HCEC 1CT (cell line): ENCODE measurements at regions not wholly inside any gene's neighbourhood (a gene's known extent, or its start where the extent isn't known, plus 50 kb on each side); places are given as distances from the start of the nearest gene placed in this dataset.
A peak's percentile ranks its signal among the peaks of the same experiment; 100 is the strongest.
"Not testable (repeated sequence)": the region's sequence is repeated elsewhere in the genome, so short reads cannot be mapped to it uniquely, and the experiment has no call there.

ENCODE experiments used
- DNase-seq: peaks from one replicate; pipeline ENCODE4 v3.0.0-alpha.2; 2017

DNA sequence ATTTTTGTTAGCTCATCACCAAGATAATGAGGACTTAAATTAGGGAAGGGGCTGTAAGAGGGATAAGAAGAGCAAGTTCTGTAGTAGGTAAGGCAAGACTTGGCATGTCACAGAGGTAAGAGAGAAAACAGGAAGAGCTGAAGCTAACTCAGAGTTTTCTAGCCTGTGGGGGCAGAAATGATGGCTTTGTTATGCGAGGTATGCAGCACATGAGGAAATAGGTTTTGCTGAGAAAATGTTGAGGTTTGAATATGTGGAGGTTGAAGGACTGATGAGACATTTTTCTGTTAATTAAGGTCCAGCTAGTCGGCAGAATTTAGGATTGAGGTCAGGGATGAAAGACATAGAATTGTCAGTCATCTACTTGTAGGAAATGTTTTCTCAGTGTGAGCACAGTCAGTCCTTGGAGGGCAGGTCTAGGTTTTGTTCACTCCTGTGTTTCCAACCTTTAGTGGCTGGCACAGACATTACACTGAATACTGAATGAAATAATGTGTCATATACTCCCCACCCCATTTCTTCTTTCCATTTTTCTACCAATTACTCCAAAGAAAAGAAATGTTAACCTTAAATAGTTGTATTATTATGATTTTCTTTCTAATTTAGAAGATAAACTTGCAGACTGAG lies 154.0 kb upstream of the AADAT start:
- no peak for DNase-seq

DNA sequence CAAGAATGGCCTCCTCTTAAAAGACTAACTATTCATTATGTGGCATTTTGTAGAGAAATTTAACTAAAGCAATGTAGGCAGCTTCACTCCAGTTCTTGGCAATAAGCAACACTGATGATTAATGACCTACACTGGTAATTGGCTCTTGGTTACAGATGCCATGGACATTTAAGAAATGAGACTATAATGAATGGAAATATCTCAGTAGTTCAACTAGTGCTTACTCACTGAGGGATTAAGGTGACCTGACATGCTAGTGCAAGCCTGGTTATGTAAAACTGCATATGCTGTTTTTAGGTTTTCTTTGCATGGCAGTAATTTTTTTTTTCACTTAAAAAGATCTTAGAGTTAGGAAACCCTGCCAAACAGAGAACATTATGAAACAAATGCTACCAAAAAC lies 152.7 kb upstream of the AADAT start:
- DNase-seq: peak; percentile 2

DNA sequence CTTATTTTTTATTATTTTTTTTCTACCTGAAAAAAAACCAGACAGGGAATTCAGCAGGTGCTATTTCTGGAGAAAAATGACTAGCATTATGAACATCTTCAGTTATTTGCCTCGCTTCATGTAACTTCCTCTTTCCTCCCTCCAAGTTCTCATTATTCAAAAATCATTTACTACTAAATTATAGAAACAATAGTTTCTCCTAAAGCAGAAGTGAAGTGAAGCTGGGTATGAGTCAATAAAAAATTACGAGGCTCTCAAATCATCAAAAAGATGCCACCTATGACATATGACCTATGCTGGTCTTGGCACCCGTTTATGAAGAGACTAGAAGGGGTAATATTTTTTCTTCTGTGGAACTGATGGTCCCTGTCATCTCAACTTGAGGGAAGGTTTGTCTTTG lies 145.0 kb upstream of the AADAT start:
- DNase-seq: no peak

DNA sequence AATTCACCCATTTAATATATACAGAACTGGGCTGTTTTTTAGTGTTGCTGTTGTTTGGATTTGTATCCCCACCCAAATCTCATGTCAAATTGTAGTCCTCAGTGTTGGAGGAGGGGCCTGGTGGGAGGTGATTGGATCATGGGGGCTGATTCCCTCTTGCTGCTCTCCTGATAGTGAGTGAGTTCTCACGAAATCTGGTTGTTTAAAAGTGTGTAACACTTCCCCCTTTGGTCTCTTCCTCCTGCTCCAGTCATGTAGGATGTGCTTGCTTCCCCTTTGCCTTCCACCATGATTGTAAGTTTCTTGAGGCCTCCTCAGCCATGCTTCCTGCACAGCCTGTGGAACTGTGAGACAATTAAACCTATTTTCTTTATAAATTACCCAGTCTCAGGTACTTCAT lies 141.6 kb upstream of the AADAT start:
- DNase-seq: no peak

DNA sequence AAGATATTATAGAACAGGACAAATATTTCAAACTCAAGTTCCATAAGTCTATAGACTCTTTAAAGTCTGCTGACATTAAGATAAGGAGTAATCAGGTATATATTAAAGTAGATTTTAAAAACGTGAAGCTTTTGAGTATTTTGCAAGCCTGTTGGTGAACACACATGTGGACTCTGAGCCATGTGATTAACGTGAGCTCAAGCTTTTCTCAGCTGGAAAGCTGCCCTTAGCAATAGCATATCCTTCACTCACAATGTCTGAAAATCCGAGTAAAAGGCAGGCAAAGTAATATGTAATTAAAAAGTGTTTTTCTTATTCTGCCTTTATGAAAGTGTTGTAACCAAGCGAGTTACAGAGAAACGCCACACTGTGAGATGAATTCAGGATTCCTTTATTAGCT lies 140.5 kb upstream of the AADAT start:
- DNase-seq: no peak

DNA sequence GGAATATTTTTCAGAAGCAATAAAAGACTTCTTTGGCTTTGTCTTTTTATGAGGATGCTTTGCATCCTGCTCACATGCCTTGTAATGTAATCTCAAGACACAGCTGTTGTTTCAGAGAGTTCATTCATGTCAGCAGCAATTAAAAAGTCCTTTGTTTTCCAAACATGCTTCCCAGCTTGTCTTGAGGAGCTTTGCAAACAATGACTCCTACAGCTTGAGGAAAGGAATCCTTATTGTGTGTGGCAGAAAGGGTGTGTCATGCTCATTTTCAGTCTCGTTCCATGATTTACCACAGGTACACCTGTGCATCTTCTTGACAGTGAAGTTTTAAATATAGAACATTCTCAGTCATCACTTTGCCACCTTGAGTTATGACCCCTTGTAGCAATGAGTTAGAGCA lies 139.2 kb upstream of the AADAT start:
- no peak for DNase-seq

DNA sequence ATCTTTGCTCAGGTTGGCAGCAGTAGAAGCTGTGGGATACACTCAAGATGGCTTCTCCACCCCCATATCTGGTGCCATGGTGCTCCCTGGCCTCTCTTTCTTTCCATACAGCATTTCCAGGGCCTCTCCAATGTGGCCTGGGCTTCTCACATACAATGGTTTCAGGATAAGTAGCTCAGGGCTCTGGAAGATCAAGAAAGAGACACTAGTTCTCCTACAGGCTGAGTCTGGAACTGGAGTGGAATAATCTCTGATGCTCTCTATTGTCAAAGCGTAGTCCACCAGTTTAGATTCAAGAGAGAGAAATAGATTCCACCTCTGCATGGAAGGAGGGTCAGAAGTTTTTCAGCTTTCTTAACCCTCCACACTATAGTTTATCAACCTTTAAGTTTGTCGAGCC lies 138.2 kb upstream of the AADAT start:
- no peak for DNase-seq

DNA sequence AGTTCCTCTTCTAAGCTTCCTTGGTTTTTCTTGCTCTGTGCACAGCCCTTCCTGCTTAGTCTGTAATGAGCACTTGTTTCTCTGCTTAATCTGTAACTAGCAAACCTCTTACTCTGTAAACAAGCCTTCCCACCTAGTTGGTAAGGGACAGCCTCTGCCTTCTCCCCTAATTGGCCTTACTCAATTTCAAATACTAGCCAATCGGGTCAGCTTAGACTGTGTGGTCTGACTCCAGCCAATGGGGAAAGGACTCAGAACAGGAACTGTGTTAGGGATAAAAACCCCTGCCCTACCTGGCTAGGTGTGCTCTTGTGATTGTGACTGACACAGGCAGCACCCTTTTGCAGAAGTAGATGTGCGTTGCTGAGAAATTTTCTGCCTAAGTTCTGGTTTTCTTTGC lies 136.5 kb upstream of the AADAT start:
- DNase-seq: no peak

DNA sequence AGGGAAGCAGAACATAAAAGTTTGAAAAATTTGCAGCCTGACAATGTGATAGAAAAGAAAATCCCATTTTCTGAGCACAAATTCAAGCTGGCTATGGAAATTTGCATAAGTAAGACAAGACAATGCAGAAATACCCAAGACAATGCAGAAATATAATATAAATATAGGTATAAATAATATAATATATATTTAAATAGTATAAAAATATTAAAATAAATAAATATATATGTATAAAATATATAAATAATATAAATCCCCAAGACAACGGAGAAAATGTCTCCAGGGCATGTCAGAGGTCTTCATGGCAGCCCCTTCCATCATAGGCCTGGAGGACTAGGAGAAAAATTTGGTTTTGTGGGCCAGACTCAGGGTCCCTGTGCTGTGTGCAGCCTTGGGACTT lies 125.0 kb upstream of the AADAT start:
- no peak for DNase-seq

DNA sequence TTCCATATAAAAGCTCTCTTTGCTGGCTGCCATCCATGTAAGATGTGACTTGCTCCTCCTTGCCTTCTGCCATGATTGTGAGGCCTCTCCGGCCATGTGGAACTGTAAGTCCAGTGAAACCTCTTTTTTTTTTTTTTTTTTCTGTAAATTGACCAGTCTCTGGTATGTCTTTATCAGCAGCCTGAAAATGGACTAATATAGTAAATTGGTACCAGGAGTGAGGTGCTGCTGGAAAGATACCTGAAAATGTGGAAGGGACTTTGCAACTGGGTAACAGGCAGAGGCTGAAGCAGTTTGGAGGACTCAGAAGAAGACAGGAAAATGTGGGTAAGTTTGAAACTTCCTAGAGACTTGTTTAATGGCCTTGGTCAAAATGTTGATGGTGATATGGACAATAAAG lies 124.3 kb upstream of the AADAT start:
- DNase-seq: no peak

DNA sequence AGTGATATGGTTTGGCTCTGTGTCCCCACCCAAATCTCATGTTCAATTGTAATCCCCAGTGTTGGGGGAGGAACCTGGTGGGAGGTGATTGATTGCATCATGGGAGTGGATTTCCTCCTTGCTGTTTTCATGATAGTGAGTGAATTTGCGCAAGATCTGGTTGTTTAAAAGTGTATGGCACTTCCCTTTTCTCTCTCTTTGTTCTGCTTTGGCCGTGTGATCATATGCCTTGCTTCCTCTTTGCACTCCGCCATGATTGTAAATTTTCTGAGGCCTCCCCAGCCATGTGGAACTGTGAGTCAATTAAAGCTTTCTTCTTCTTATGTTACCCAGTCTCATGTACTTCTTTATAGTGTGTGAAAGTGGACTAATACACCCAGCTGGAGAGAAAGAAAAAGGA lies 113.0 kb upstream of the AADAT start:
- DNase-seq: no peak

DNA sequence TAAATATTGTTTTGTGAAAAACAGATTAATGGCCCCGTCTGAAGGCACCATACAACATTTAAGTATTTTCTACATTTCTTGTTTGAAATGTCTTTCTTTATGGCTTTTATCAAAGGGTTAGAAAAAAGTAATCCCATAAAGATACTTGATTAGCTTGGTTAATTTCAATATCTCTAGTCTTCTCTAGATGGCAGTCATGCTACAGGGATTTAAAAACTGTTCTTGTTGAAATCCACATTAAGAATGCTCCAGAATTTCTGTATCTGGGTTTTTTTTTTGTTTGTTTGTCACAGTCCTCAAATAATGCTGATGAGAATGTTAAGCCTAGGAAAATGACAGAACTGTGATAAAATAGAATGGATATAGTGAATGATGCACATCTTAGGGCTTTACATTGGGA lies 109.0 kb upstream of the AADAT start:
- DNase-seq: no peak

DNA sequence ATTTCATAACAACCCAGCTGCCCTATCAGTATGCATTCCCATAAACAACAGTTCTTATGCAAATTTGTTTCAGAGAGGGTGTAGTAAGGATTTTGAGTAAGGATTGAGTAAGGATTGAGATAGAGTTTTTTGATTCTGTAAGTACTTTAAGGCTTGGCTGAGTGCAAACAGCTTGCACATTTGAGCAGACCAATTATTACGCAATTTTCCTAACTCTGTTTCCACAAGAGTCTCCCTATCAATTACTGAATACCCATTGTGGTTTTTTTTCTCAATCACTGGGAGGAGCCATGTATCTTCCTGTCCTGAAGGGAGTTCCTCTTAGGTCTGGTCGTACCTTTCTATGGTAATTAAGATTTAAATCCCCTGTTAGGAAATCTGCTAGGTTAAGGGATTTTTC lies 105.0 kb upstream of the AADAT start:
- DNase-seq: not testable (repeated sequence)

DNA sequence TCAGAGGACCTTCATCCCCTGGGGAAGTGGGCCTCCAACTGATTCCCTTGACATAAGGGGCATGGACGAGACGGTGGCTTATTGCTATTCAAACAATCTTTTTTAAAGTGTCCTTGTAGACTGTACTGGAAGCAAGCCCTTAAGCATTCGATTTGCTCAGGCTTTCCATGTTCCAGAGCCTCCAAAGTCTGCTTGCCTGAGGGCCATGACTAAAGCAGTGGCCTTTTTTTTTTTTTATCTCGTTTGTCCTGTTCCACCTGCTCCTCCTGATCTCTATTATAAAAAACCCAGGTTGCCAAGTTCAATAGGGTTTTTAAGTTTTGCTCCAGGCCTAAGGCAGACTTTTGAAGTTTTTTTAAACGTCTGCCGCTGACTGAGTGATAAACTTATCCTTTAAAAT lies 103.7 kb upstream of the AADAT start:
- no peak for DNase-seq

DNA sequence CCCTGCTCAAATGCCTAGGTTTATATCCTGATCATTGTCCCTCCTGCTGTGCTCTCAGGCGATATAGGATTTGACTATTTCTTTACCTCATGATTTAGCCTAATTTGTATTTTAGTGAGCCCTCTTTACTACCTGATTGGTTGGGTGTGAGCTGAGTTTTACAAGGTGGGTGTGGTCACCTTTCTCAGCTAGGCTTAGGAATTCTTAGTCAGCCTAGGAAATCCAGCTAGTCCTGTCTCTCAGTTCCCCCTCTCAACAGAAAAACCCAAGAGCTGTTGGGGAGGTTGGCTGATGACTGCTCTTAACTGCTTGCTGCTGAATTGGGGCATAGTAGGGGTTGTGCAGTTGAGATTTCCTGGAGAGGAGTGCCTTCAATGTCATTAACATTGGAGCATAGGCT lies 100.5 kb upstream of the AADAT start:
- DNase-seq: no peak

DNA sequence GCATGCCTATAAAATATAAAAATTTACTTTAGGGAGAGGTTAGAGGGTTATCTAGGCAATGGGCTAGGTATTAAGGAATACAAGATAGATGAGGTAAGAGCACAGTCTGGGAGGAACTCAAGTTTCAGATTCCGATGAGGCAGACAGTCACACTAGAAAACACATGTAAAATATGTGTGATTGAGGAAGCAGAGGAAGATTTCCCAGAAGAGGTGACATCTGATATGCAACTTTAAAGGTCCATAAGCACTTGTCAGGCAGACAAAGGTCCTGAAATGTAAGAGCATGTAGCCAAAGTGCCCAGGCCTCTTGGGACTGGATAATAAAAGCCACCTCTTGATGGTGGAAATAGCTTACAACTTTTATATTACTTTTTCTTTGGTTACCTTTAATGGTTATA lies 81.1 kb upstream of the AADAT start:
- DNase-seq: no peak

DNA sequence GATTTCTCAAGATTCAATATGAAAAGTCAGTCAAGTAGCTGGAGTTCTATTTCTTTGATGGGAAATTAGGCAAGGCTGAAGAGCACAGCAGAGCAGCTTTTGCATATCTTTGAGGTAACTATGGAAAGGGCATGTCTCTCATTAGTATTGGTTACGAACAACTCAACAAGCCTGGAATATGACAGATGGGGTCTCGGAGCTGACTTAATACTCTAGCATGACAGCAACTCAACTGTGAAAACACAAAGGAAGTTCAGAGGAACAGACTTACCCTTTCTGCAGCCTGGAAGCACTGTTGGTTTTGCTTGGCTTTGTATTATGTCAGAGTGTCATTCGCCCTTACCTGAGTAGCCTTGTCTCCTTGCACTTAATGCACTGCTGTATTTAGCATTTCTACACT lies 79.9 kb upstream of the AADAT start:
- DNase-seq: no peak

DNA sequence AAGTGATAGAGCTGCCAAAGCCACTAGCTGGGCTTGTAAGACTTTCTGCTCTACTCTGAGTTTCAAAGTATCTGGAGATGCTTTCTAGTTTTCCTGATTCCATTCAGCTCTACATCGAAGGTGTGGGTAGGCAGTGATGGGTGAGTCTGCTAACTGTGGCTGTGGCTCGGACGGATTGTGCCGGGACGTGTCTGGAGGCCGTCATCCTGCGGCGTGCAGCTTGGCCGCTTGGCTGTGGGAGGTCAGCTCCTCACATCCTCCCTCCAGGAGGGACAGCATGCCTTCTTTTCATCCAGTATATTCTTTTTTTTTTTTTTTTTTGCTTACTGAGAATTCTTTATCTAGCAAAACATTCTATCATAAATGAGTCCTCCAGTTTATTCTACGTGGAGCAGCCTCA lies 77.9 kb upstream of the AADAT start:
- DNase-seq: no peak

DNA sequence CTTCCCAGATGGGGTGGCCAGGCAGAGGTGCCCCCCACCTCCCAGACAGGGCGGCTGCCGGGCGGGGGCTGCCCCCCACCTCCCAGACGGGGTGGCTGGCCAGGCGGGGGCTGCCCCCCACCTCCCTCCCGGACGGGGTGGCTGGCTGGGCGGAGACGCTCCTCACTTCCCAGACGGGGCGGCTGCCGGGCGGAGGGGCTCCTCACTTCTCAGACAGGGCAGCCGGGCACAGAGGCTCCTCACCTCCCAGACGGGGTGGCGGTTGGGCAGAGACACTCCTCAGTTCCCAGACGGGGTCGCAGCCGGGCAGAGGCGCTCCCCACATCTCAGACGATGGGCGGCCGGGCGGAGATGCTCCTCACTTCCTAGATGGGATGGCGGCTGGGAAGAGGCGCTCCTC lies 76.4 kb upstream of the AADAT start:
- DNase-seq: not testable (repeated sequence)

DNA sequence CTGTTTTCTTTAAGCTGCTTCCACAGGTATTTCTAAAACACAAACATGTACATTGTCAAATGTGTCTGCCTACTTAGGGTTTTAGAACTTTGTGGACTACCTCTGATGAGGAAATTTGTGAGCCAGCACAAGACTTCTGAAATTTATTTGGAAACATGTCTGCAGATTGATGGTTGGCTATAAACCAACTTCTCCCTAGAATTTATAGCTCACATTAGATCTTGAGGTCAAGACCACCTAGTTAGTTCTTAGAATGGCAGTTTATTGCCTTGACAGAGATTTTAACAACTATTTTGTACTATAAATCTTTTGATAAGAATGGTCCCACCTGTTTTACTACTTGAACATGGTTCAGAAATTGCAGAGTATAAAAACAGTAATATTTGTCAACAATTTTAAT lies 72.7 kb upstream of the AADAT start:
- no peak for DNase-seq

DNA sequence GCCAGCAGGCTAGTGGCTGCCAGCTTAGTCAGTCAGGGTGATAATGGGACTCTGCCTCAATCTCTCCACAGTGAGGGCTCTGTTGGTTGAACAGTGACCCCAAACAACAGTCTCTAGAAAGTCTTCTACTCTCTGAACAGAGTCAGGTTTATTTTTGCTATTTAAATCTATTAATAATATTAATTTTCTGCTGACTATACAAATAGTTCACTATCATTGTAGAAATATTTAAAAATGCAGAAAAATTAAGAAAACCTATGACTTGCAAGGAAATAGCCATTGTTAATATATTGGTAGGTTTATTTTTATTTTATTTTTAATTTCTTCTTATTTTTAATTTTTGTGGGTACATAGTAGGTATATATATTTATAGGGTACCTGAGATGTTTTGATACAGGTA lies 67.9 kb upstream of the AADAT start:
- no peak for DNase-seq

DNA sequence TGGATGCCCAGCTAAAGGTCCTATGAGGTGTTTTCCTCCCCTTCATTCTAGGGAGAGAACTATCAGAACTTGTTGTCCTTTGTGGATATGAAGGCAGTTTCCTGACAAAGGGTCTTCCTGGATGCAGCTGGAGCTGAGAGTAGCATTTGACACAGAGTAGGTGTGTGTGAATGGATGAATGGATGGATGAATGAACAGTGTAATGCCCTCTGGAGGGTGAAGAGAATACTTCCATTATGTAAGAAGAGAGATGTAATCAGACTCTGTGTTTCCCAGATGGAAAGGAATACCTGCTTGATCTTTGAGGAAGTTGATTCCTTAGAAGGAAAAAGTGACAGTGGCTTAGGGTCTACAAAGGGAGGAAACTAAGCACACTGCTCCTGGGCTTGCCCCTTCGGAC lies 55.4 kb upstream of the AADAT start:
- DNase-seq: no peak

DNA sequence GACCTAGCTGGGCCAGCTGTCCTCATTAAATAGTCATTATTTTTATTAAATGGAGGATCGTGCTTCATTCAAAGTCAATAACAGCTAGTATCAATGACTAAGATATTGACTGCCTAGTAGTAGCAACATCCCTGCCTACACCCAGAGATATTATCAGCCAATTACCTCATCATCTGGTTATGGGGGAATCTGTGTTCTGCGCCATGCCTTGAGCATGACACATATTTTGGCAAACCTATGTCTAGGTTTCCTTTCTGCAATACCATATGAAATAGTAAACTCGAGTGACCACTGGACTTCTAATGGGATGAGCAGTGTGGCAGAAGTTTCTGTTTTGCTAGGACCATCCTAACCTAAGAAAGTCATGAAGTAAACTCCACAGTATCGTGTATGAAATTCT lies 50.0 kb upstream of the AADAT start:
- peak; percentile 21 for DNase-seq
